CD14-positive monocyte (primary cell): ENCODE measurements at regions not wholly inside any gene's neighbourhood (a gene's known extent, or its start where the extent isn't known, plus 50 kb on each side); places are given as distances from the start of the nearest gene placed in this dataset.

Experiments
- DNase-seq, 3 donors: peaks; one replicate each; pipeline ENCODE4 v3.0.0-alpha.2; 2011 to 2022
- H2AFZ ChIP-seq: 2 replicates; pipeline ENCODE4 v1.6.0; 2012; ENCODE audit warnings: mild to moderate bottlenecking, low read depth, low read length, inconsistent platforms; ENCODE audit not compliant: insufficient read depth, poor library complexity, severe bottlenecking
- H3K27ac ChIP-seq, 2 donors: 1 replicate in 1 of 2; 2 replicates in 1 of 2; pipeline ENCODE4 v1.5.1; 2012 to 2013; ENCODE audit warnings: low read length in 2 of 2, control low read depth in 1 of 2, inconsistent platforms in 1 of 2, low read depth in 1 of 2, mild to moderate bottlenecking in 1 of 2
- H3K27me3 ChIP-seq, 2 donors: one replicate each; pipeline versions ENCODE4 v1.6.0 to v1.6.1; 2011 to 2013; ENCODE audit warnings: low read length in 2 of 2; ENCODE audit not compliant: control insufficient read depth in 2 of 2, insufficient read depth in 2 of 2
- H3K36me3 ChIP-seq, 2 donors: replicated peaks in 1 of 2; 1 replicate in 1 of 2; 2 replicates in 1 of 2; pipeline versions ENCODE4 v1.5.1 to v1.6.1; 2012 to 2013; ENCODE audit warnings: low read length in 2 of 2, control low read depth in 1 of 2, inconsistent platforms in 1 of 2, mild to moderate bottlenecking in 1 of 2; ENCODE audit not compliant: insufficient read depth in 2 of 2, control insufficient read depth in 1 of 2
- H3K4me1 ChIP-seq, 2 donors: 1 replicate in 1 of 2; 2 replicates in 1 of 2; pipeline versions ENCODE4 v1.5.1 to v1.6.1; 2012 to 2013; ENCODE audit warnings: low read length in 2 of 2, control low read depth in 1 of 2, inconsistent platforms in 1 of 2, mild to moderate bottlenecking in 1 of 2, moderate library complexity in 1 of 2; ENCODE audit not compliant: insufficient read depth in 2 of 2, control insufficient read depth in 1 of 2
- H3K4me2 ChIP-seq: replicated peaks from 2 replicates; pipeline ENCODE3; 2012; ENCODE audit warnings: low read length, moderate library complexity, mild to moderate bottlenecking; ENCODE audit not compliant: poor library complexity, severe bottlenecking; ENCODE audit errors: extremely low read depth
- H3K4me3 ChIP-seq, 3 experiments: fragments of 200-600 bp in 1 of 3; sonication (generic) in 1 of 3; replicated peaks in 1 of 3; 1 replicate in 2 of 3; 2 replicates in 1 of 3; pipeline ENCODE4 v1.5.1; 2011 to 2013; ENCODE audit warnings: low read length in 3 of 3, mild to moderate bottlenecking in 3 of 3, control low read depth in 2 of 3, low read depth in 2 of 3, inconsistent platforms in 1 of 3, moderate library complexity in 1 of 3
- H3K79me2 ChIP-seq: 2 replicates; pipeline ENCODE4 v1.6.0; 2012; ENCODE audit warnings: mild to moderate bottlenecking, control low read depth, inconsistent platforms, low read length, moderate library complexity; ENCODE audit not compliant: insufficient read depth
- H3K9ac ChIP-seq: 2 replicates; pipeline ENCODE4 v1.6.0; 2017; ENCODE audit warnings: low read length, mild to moderate bottlenecking; ENCODE audit not compliant: insufficient read depth, poor library complexity, severe bottlenecking
- H3K9me3 ChIP-seq, 2 donors: replicated peaks in 1 of 2; 1 replicate in 1 of 2; 2 replicates in 1 of 2; pipeline versions ENCODE4 v1.5.1 to v1.6.1; 2012 to 2013; ENCODE audit warnings: low read length in 2 of 2, control low read depth in 1 of 2; ENCODE audit not compliant: control insufficient read depth in 1 of 2, insufficient read depth in 1 of 2
- H4K20me1 ChIP-seq: 2 replicates; pipeline ENCODE4 v1.6.0; 2012; ENCODE audit warnings: mild to moderate bottlenecking, low read length, control low read depth, moderate library complexity; ENCODE audit not compliant: insufficient read depth
- H3K27ac Mint-ChIP-seq, 7 donors: one replicate each; pipeline ENCODE4 v1.8.0; 2020; ENCODE audit warnings: mild to moderate bottlenecking in 7 of 7, mixed read lengths in 7 of 7, moderate library complexity in 6 of 7, inconsistent platforms in 2 of 7
- H3K27me3 Mint-ChIP-seq, 3 donors: one replicate each; pipeline ENCODE4 v1.8.0; 2021 to 2022; ENCODE audit warnings: low read depth in 3 of 3, mild to moderate bottlenecking in 3 of 3, mixed read lengths in 3 of 3, moderate library complexity in 3 of 3, inconsistent platforms in 1 of 3
- H3K36me3 Mint-ChIP-seq, 2 donors: one replicate each; pipeline ENCODE4 v1.8.0; 2020; ENCODE audit warnings: mixed read lengths in 2 of 2, inconsistent platforms in 1 of 2, mild to moderate bottlenecking in 1 of 2
- H3K4me1 Mint-ChIP-seq: one replicate; pipeline ENCODE4 v1.8.0; 2020; ENCODE audit warnings: mild to moderate bottlenecking, mixed read lengths
- H3K4me3 Mint-ChIP-seq, 2 donors: one replicate each; pipeline ENCODE4 v1.8.0; 2020; ENCODE audit warnings: mild to moderate bottlenecking in 2 of 2, mixed read lengths in 2 of 2, moderate library complexity in 1 of 2
- H3K9me3 Mint-ChIP-seq, 7 donors: one replicate each; pipeline ENCODE4 v1.8.0; 2020 to 2022; ENCODE audit warnings: mixed read lengths in 7 of 7, mild to moderate bottlenecking in 6 of 7, moderate library complexity in 6 of 7, inconsistent platforms in 2 of 7
- WGBS: methylation state at CpG from one replicate; pipeline ENCODE4 v1.1.5; 2013; ENCODE audit warnings: missing lambda C conversion rate; ENCODE audit not compliant: insufficient coverage; 5-methylcytosine and 5-hydroxymethylcytosine counted together
- intact Hi-C, 2 donors: fragments of 100-400 bp; cut with micrococcal nuclease; formaldehyde crosslinking; loops; one replicate each; pipeline versions ENCODE4 v1.15.0 to v1.15.1; 2023
- TF ChIP-seq, protein P1 (sequence below): fragments of 200-600 bp; IDR thresholded peaks from one replicate; pipeline ENCODE4 v1.8.0; 2022; ENCODE audit warnings: antibody characterized with exemption, mild to moderate bottlenecking

DNA sequence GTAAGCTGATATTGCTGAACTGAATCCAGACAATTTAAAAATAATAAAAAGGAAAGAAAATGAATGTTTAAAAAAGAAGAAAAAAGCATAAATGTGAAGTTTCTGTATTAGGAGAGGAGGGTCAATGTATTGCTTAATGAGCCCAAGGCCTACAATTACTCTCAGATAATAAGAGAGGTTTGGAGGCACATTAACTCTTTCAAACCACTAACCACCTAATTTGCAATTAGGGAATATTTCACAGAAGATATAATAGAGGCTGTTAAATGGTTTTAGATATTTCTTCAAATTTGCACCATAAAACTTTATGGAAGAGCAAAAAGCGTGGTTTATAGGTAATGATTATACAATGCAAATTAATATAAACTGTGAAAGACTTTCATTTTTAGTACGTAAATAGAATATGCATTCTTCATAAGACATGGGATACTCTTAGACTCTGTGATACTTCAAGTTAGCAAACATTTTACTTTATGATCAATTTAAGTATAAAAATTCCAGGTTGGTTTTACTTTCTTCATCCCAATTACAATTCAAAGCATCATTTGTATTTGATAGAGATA is 364.2 kb upstream of the GALNTL6 start:
- Histone ChIP-seq H3K79me2 (no peaks in the 10 kb centered on the region), H3K4me3 (no peak overlapping the region), H3K36me3 (no peaks in the 10 kb centered on the region), H3K27ac (no peak overlapping the region), H3K9ac (no peak overlapping the region), H3K9me3 (peaks cover 0 to 4% of the 10 kb centered on the region in 2 donors), H3K4me1 (no peaks in the 10 kb centered on the region), H2AFZ (no peak overlapping the region), H3K27me3 (no peaks in the 10 kb centered on the region), H3K4me2 (no peak overlapping the region), H4K20me1 (no peaks in the 10 kb centered on the region)
- Mint-ChIP-seq H3K27ac (no peak overlapping the region), H3K9me3 (peaks cover 0 to 15% (median 1%) of the 10 kb centered on the region in 7 donors), H3K4me3 (no peak overlapping the region), H3K36me3 (no peaks in the 10 kb centered on the region), H3K4me1 (no peaks in the 10 kb centered on the region), H3K27me3 (no peaks in the 10 kb centered on the region)
- no peak for DNase-seq
- intact Hi-C loops: no loop called here
- TF ChIP-seq, protein P1, sequence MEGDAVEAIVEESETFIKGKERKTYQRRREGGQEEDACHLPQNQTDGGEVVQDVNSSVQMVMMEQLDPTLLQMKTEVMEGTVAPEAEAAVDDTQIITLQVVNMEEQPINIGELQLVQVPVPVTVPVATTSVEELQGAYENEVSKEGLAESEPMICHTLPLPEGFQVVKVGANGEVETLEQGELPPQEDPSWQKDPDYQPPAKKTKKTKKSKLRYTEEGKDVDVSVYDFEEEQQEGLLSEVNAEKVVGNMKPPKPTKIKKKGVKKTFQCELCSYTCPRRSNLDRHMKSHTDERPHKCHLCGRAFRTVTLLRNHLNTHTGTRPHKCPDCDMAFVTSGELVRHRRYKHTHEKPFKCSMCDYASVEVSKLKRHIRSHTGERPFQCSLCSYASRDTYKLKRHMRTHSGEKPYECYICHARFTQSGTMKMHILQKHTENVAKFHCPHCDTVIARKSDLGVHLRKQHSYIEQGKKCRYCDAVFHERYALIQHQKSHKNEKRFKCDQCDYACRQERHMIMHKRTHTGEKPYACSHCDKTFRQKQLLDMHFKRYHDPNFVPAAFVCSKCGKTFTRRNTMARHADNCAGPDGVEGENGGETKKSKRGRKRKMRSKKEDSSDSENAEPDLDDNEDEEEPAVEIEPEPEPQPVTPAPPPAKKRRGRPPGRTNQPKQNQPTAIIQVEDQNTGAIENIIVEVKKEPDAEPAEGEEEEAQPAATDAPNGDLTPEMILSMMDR: no peak
- no CpG with 5 or more reads among the region's 2 CpGs for WGBS

DNA sequence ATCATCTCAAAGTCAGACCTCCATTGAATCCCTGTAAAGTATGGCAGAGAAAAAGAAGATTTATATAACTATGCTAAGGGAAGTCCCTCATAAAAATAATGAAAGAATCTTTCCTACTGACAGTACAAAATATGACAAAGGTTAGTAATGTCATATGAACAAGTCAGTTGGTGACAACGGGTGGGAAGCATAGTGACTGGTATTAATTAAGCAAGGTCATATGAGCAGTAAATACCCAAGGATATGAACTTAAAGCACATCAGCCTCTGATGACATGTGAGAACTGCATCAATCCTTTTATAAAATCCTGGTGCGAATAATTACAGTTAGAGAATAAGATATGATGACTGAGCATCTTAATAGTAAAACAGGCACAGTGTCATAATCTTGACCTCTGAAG is 364.8 kb upstream of the GALNTL6 start:
- no peaks in the 10 kb centered on the region for H3K4me1 ChIP-seq
- WGBS: no CpG with 5 or more reads among the region's 2 CpGs
- TF ChIP-seq, protein P1: no peak
- Mint-ChIP-seq H3K4me3 (no peak overlapping the region), H3K27ac (no peak overlapping the region), H3K36me3 (no peaks in the 10 kb centered on the region), H3K27me3 (no peaks in the 10 kb centered on the region), H3K9me3 (peaks cover 0 to 9% (median 2%) of the 10 kb centered on the region in 7 donors), H3K4me1 (no peaks in the 10 kb centered on the region)
- intact Hi-C loops: no loop called here
- H3K9me3 ChIP-seq: peaks cover 0 to 4% of the 10 kb centered on the region in 2 donors
- no peaks in the 10 kb centered on the region for H3K36me3 ChIP-seq
- H3K27me3 ChIP-seq: no peaks in the 10 kb centered on the region
- no peak overlapping the region for H3K27ac ChIP-seq
- no peak for DNase-seq
- H3K4me3 ChIP-seq: no peak overlapping the region
- H2AFZ ChIP-seq: no peak overlapping the region
- no peaks in the 10 kb centered on the region for H4K20me1 ChIP-seq
- H3K4me2 ChIP-seq: no peak overlapping the region
- H3K9ac ChIP-seq: no peak overlapping the region
- H3K79me2 ChIP-seq: no peaks in the 10 kb centered on the region
